Karpas-422 (cell line): ENCODE measurements at regions not wholly inside any gene's neighbourhood (a gene's known extent, or its start where the extent isn't known, plus 50 kb on each side); places are given as distances from the start of the nearest gene placed in this dataset.
A peak's percentile ranks its signal among the peaks of the same experiment; 100 is the strongest.
"Not testable (repeated sequence)": the region's sequence is repeated elsewhere in the genome, so short reads cannot be mapped to it uniquely, and the experiment has no call there.

Source experiments
- DNase-seq: peaks from one replicate; pipeline ENCODE4 v3.0.0-alpha.2; 2015
- H2AFZ ChIP-seq: fragments of 200-600 bp; sonication (generic); 2 replicates; pipeline ENCODE4 v1.6.1; 2014; ENCODE audit warnings: antibody characterized with exemption, low read length, mixed read lengths
- H3K27ac ChIP-seq: fragments of 200-600 bp; sonication (generic); 2 replicates; pipeline ENCODE4 v1.5.1; 2014; ENCODE audit warnings: mild to moderate bottlenecking, low read length, moderate library complexity
- H3K27me3 ChIP-seq: fragments of 200-600 bp; sonication (generic); 2 replicates; pipeline ENCODE4 v1.6.1; 2014; ENCODE audit warnings: low read length, mixed read lengths
- H3K36me3 ChIP-seq: fragments of 200-600 bp; sonication (generic); 2 replicates; pipeline ENCODE4 v1.6.1; 2014; ENCODE audit warnings: low read length, mixed read lengths; ENCODE audit not compliant: insufficient read depth
- H3K4me1 ChIP-seq: fragments of 200-600 bp; sonication (generic); 2 replicates; pipeline ENCODE4 v1.6.1; 2014; ENCODE audit warnings: mild to moderate bottlenecking, low read length, mixed read lengths
- H3K4me2 ChIP-seq: fragments of 200-600 bp; sonication (generic); 2 replicates; pipeline ENCODE4 v1.6.1; 2014; ENCODE audit warnings: low read length, low read depth, mild to moderate bottlenecking; ENCODE audit not compliant: poor library complexity, severe bottlenecking
- H3K4me3 ChIP-seq: fragments of 200-600 bp; sonication (generic); 2 replicates; pipeline ENCODE4 v1.5.1; 2014; ENCODE audit warnings: mild to moderate bottlenecking, antibody characterized with exemption, low read length, mixed read lengths
- H3K79me2 ChIP-seq: fragments of 200-600 bp; sonication (generic); 2 replicates; pipeline ENCODE4 v1.6.1; 2014; ENCODE audit warnings: mild to moderate bottlenecking, low read length, mixed read lengths
- H3K9ac ChIP-seq: fragments of 200-600 bp; sonication (generic); 2 replicates; pipeline ENCODE4 v1.6.0; 2014; ENCODE audit warnings: low read length
- H3K9me2 ChIP-seq: fragments of 200-600 bp; sonication (generic), shearing (Covaris generic); replicated peaks from 2 replicates; pipeline ENCODE4 v1.6.0; 2014; ENCODE audit warnings: mild to moderate bottlenecking, low read length, moderate library complexity; ENCODE audit not compliant: insufficient read depth
- H3K9me3 ChIP-seq: fragments of 300-700, 200-600 bp; sonication (generic); 2 replicates; pipeline ENCODE4 v1.6.1; 2014; ENCODE audit warnings: low read length, mixed read lengths
- H4K20me1 ChIP-seq: fragments of 200-600 bp; sonication (generic); 2 replicates; pipeline ENCODE4 v1.6.1; 2014; ENCODE audit warnings: mild to moderate bottlenecking, antibody characterized with exemption, low read length, low read depth; ENCODE audit not compliant: insufficient read depth

GRCh38 chr11:11211186-11211585 is 141.9 kb downstream of the CSNK2A3 start:
- H3K79me2 ChIP-seq, result no peaks in the 10 kb centered on the region
- H3K4me2 ChIP-seq, result no peak overlapping the region
- H2AFZ ChIP-seq, result no peak overlapping the region
- no peaks in the 10 kb centered on the region for H3K9me3 ChIP-seq
- H3K9me2 ChIP-seq, result no peaks in the 10 kb centered on the region
- no peaks in the 10 kb centered on the region for H4K20me1 ChIP-seq
- no peak overlapping the region for H3K9ac ChIP-seq
- H3K4me1 ChIP-seq, result peaks cover 5% of the 10 kb centered on the region; the same call in 1 of the 2 replicates
- no peaks in the 10 kb centered on the region for H3K36me3 ChIP-seq
- H3K27me3 ChIP-seq, result no peaks in the 10 kb centered on the region
- no peak overlapping the region for H3K4me3 ChIP-seq
- no peak for DNase-seq
- H3K27ac ChIP-seq, result no peak overlapping the region

GRCh38 chr11:11210446-11210845 is 142.6 kb downstream of the CSNK2A3 start:
- H3K4me3 ChIP-seq, result no peak overlapping the region
- no peaks in the 10 kb centered on the region for H3K27me3 ChIP-seq
- no peaks in the 10 kb centered on the region for H3K79me2 ChIP-seq
- H3K9me3 ChIP-seq, result no peaks in the 10 kb centered on the region
- DNase-seq, result no peak
- H3K9ac ChIP-seq, result no peak overlapping the region
- no peak overlapping the region for H3K27ac ChIP-seq
- no peak overlapping the region for H2AFZ ChIP-seq
- H3K4me1 ChIP-seq, result peaks cover 5% of the 10 kb centered on the region; the same call in 1 of the 2 replicates
- H3K4me2 ChIP-seq, result no peak overlapping the region
- H3K36me3 ChIP-seq, result no peaks in the 10 kb centered on the region
- no peaks in the 10 kb centered on the region for H3K9me2 ChIP-seq
- H4K20me1 ChIP-seq, result no peaks in the 10 kb centered on the region

- no peaks in the 10 kb centered on the region for H3K9me3 ChIP-seq
- no peak overlapping the region for H2AFZ ChIP-seq
- H3K27ac ChIP-seq, result no peak overlapping the region
- no peak overlapping the region for H3K9ac ChIP-seq
- H3K36me3 ChIP-seq, result no peaks in the 10 kb centered on the region
- H3K79me2 ChIP-seq, result no peaks in the 10 kb centered on the region
- DNase-seq, result no peak
- no peaks in the 10 kb centered on the region for H3K9me2 ChIP-seq
- peaks cover 5% of the 10 kb centered on the region; the same call in 1 of the 2 replicates for H3K4me1 ChIP-seq
- no peak overlapping the region for H3K4me2 ChIP-seq
- no peaks in the 10 kb centered on the region for H3K27me3 ChIP-seq
- H4K20me1 ChIP-seq, result no peaks in the 10 kb centered on the region
- H3K4me3 ChIP-seq, result no peak overlapping the region
Observed at GRCh38 chr11:11209967-11210366, 143.1 kb downstream of the CSNK2A3 start.

GRCh38 chr11:11208994-11209393 is 144.1 kb downstream of the CSNK2A3 start:
- H3K9me3 ChIP-seq, result no peaks in the 10 kb centered on the region
- H3K27ac ChIP-seq, result no peak overlapping the region
- no peaks in the 10 kb centered on the region for H3K79me2 ChIP-seq
- DNase-seq, result no peak
- no peak overlapping the region for H3K4me2 ChIP-seq
- no peaks in the 10 kb centered on the region for H3K9me2 ChIP-seq
- no peaks in the 10 kb centered on the region for H3K27me3 ChIP-seq
- H2AFZ ChIP-seq, result no peak overlapping the region
- H3K9ac ChIP-seq, result no peak overlapping the region
- no peaks in the 10 kb centered on the region for H4K20me1 ChIP-seq
- H3K4me1 ChIP-seq, result peaks cover 5% of the 10 kb centered on the region; the same call in 1 of the 2 replicates
- no peak overlapping the region for H3K4me3 ChIP-seq
- H3K36me3 ChIP-seq, result no peaks in the 10 kb centered on the region

- Histone ChIP-seq H3K27ac (no peak overlapping the region), H3K9ac (no peak overlapping the region), H3K79me2 (no peaks in the 10 kb centered on the region), H3K9me2 (no peaks in the 10 kb centered on the region), H3K36me3 (no peaks in the 10 kb centered on the region), H3K27me3 (no peaks in the 10 kb centered on the region), H3K4me1 (peaks cover 5% of the 10 kb centered on the region; the same call in 1 of the 2 replicates), H3K4me2 (no peak overlapping the region), H3K9me3 (no peaks in the 10 kb centered on the region), H4K20me1 (no peaks in the 10 kb centered on the region), H3K4me3 (no peak overlapping the region), H2AFZ (no peak overlapping the region)
- peak; percentile 52 for DNase-seq
Observed at GRCh38 chr11:11207428-11207827, 145.6 kb downstream of the CSNK2A3 start.

- Histone ChIP-seq H3K4me3 (no peak overlapping the region), H3K27ac (no peak overlapping the region), H3K79me2 (no peaks in the 10 kb centered on the region), H3K36me3 (no peaks in the 10 kb centered on the region), H3K4me1 (peaks cover 5% of the 10 kb centered on the region; the same call in 1 of the 2 replicates), H3K4me2 (no peak overlapping the region), H2AFZ (no peak overlapping the region), H3K9me2 (no peaks in the 10 kb centered on the region), H3K9ac (no peak overlapping the region), H3K9me3 (no peaks in the 10 kb centered on the region), H4K20me1 (no peaks in the 10 kb centered on the region), H3K27me3 (no peaks in the 10 kb centered on the region)
- DNase-seq, result no peak
Observed at GRCh38 chr11:11206484-11206883, 146.6 kb downstream of the CSNK2A3 start.

GRCh38 chr11:11202885-11203284 is 150.2 kb downstream of the CSNK2A3 start:
- no peaks in the 10 kb centered on the region for H3K9me3 ChIP-seq
- no peaks in the 10 kb centered on the region for H3K79me2 ChIP-seq

GRCh38 chr11:11201302-11201701 is 151.7 kb downstream of the CSNK2A3 start:
- not testable (repeated sequence) for H3K36me3 ChIP-seq, H3K4me3 ChIP-seq, DNase-seq, H3K4me2 ChIP-seq, H3K27ac ChIP-seq, H3K79me2 ChIP-seq, H3K9me3 ChIP-seq, H3K4me1 ChIP-seq, H3K27me3 ChIP-seq, H3K9ac ChIP-seq, H3K9me2 ChIP-seq, H4K20me1 ChIP-seq, H2AFZ ChIP-seq

More at GRCh38 chr11:11202885-11203284, 150.2 kb downstream of the CSNK2A3 start:
- Histone ChIP-seq H4K20me1 (no peaks in the 10 kb centered on the region), H3K9ac (no peak overlapping the region), H3K4me3 (no peak overlapping the region), H3K36me3 (no peaks in the 10 kb centered on the region), H3K27me3 (no peaks in the 10 kb centered on the region), H3K9me2 (no peaks in the 10 kb centered on the region), H3K27ac (no peak overlapping the region), H3K4me2 (no peak overlapping the region), H3K4me1 (peaks cover 2% of the 10 kb centered on the region; the same call in 1 of the 2 replicates), H2AFZ (no peak overlapping the region)
- no peak for DNase-seq

- Histone ChIP-seq H3K79me2 (no peaks in the 10 kb centered on the region), H3K4me3 (no peak overlapping the region), H3K9me3 (no peaks in the 10 kb centered on the region), H3K36me3 (no peaks in the 10 kb centered on the region), H3K27ac (no peak overlapping the region), H3K9me2 (no peaks in the 10 kb centered on the region), H3K4me1 (peaks cover 5% of the 10 kb centered on the region), H3K27me3 (no peaks in the 10 kb centered on the region), H3K9ac (no peak overlapping the region), H4K20me1 (no peaks in the 10 kb centered on the region), H2AFZ (no peak overlapping the region), H3K4me2 (no peak overlapping the region)
- no peak for DNase-seq
Observed at GRCh38 chr11:11192541-11192940, 160.5 kb downstream of the CSNK2A3 start.
